Lower leg skin (tissue), 3 donors: ENCODE measurements at regions not wholly inside any gene's neighbourhood (a gene's known extent, or its start where the extent isn't known, plus 50 kb on each side); places are given as distances from the start of the nearest gene placed in this dataset.

ENCODE experiments used
- POLR2A ChIP-seq, 2 donors: fragments of 450-650 bp; IDR thresholded peaks; one replicate each; pipeline ENCODE4 v1.6.1; 2016 to 2017; ENCODE audit warnings: antibody characterized with exemption in 2 of 2, mild to moderate bottlenecking in 1 of 2, moderate library complexity in 1 of 2
- TF ChIP-seq, protein P1 (sequence below), 3 donors: fragments of 450-650 bp; IDR thresholded peaks; one replicate each; pipeline ENCODE4 v1.5.1; 2016; ENCODE audit warnings: antibody characterized with exemption in 3 of 3, mild to moderate bottlenecking in 3 of 3, moderate library complexity in 2 of 3

DNA sequence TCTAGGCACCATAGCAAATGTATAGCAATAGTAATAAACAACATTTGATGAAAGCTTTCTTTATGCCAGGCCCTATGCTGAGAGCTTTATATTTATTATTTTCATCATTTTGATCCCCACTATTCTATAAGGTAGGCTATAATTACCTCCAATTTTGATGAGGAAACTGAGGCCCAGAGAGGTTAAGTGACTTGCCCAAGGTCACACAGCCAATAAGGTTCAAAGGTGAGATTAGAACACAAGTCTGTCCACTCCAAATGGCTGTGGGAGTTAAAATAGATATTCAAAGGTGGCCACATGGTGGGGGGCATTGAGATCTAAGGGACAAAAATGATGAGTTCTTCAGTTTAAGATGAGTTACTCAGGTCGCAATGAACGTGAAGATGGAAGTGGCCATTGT is 269.9 kb downstream of the BMP7 start:
- TF ChIP-seq, protein P1, sequence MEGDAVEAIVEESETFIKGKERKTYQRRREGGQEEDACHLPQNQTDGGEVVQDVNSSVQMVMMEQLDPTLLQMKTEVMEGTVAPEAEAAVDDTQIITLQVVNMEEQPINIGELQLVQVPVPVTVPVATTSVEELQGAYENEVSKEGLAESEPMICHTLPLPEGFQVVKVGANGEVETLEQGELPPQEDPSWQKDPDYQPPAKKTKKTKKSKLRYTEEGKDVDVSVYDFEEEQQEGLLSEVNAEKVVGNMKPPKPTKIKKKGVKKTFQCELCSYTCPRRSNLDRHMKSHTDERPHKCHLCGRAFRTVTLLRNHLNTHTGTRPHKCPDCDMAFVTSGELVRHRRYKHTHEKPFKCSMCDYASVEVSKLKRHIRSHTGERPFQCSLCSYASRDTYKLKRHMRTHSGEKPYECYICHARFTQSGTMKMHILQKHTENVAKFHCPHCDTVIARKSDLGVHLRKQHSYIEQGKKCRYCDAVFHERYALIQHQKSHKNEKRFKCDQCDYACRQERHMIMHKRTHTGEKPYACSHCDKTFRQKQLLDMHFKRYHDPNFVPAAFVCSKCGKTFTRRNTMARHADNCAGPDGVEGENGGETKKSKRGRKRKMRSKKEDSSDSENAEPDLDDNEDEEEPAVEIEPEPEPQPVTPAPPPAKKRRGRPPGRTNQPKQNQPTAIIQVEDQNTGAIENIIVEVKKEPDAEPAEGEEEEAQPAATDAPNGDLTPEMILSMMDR (IDR thresholded peaks at IDR 0.05): no peak
- TF ChIP-seq POLR2A (IDR thresholded peaks at IDR 0.05): no peak
